DMS53 treated with DMSO at 0.1 percent for 48 hours (cell line): ENCODE measurements at regions not wholly inside any gene's neighbourhood (a gene's known extent, or its start where the extent isn't known, plus 50 kb on each side); places are given as distances from the start of the nearest gene placed in this dataset.

Source experiments
- DNase-seq: peaks from one replicate; lab custom pipeline; 2025; ENCODE audit not compliant: unreplicated experiment; lab: John Stamatoyannopoulos, UW

- DNase-seq: no peak
These were observed 113.9 kb upstream of the CACNA1E start for GRCh38 chr1:181369416-181369815.

GRCh38 chr1:181383695-181384094 is 99.6 kb upstream of the CACNA1E start:
- no peak for DNase-seq

GRCh38 chr1:181386340-181386739 is 97.0 kb upstream of the CACNA1E start:
- DNase-seq: no peak

GRCh38 chr1:181386951-181387350 is 96.4 kb upstream of the CACNA1E start:
- no peak for DNase-seq

- no peak for DNase-seq
These were observed 95.6 kb upstream of the CACNA1E start for GRCh38 chr1:181387702-181388101.

GRCh38 chr1:181390410-181391077 is 92.8 kb upstream of the CACNA1E start:
- peak; percentile 14 for DNase-seq

GRCh38 chr1:181391301-181391900 is 91.9 kb upstream of the CACNA1E start:
- no peak for DNase-seq

GRCh38 chr1:181392133-181392532 is 91.2 kb upstream of the CACNA1E start:
- DNase-seq: no peak

- no peak for DNase-seq
These were observed 90.6 kb upstream of the CACNA1E start for GRCh38 chr1:181392613-181393220.

GRCh38 chr1:181394766-181395165 is 88.6 kb upstream of the CACNA1E start:
- DNase-seq: no peak

GRCh38 chr1:181396171-181396670 is 87.1 kb upstream of the CACNA1E start:
- DNase-seq: no peak

GRCh38 chr1:181396811-181397210 is 86.5 kb upstream of the CACNA1E start:
- DNase-seq: no peak

GRCh38 chr1:181397845-181398244 is 85.5 kb upstream of the CACNA1E start:
- no peak for DNase-seq

- DNase-seq: no peak
These were observed 84.8 kb upstream of the CACNA1E start for GRCh38 chr1:181398544-181398943.

GRCh38 chr1:181405584-181405983 is 77.7 kb upstream of the CACNA1E start:
- no peak for DNase-seq

- DNase-seq: no peak
These were observed 76.3 kb upstream of the CACNA1E start for GRCh38 chr1:181406989-181407388.

GRCh38 chr1:181409981-181410380 is 73.3 kb upstream of the CACNA1E start:
- DNase-seq: no peak

- no peak for DNase-seq
These were observed 70.6 kb upstream of the CACNA1E start for GRCh38 chr1:181412746-181413145.

GRCh38 chr1:181413195-181413815 is 70.0 kb upstream of the CACNA1E start:
- DNase-seq: no peak

- DNase-seq: no peak
These were observed 69.5 kb upstream of the CACNA1E start for GRCh38 chr1:181413836-181414235.

- no peak for DNase-seq
These were observed 67.0 kb upstream of the CACNA1E start for GRCh38 chr1:181416268-181416860.
